OCI-LY1 (cell line): ENCODE measurements at regions not wholly inside any gene's neighbourhood (a gene's known extent, or its start where the extent isn't known, plus 50 kb on each side); places are given as distances from the start of the nearest gene placed in this dataset.

Experiments
- EZH2 ChIP-seq: fragments of 200-600 bp; sonication (generic), shearing (Covaris generic); IDR thresholded peaks from 2 replicates; pipeline ENCODE4 v1.8.0; 2017; ENCODE audit warnings: borderline replicate concordance, mixed run types, mild to moderate bottlenecking, antibody characterized with exemption, low read length, moderate library complexity, mixed read lengths
- TF ChIP-seq, protein P1 (sequence below): fragments of 200-600 bp; sonication (generic), shearing (Covaris generic); IDR thresholded peaks from 2 replicates; pipeline ENCODE4 v1.5.1; 2017; ENCODE audit warnings: mild to moderate bottlenecking, antibody characterized with exemption, low read length, moderate library complexity, mixed read lengths

DNA sequence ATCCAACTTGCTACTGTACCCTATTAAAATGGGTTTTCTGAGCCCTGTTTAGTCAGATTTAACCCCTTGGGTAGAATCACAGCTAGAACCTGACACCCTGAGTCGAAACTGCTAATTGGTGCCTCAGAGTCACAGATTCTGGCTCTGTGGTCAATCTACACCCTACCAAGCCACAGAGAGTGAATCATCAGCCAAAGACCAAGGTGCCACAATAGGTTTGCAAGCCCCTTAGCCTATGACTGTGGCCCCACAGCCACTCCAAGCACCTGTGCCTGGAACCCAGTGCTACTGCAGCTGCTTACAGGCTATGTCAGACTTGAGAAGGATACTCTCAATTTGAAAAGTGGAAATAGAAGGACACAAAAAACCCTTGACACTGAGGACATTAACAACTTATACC, 202.8 kb upstream of the KCND2 start:
- TF ChIP-seq, protein P1, sequence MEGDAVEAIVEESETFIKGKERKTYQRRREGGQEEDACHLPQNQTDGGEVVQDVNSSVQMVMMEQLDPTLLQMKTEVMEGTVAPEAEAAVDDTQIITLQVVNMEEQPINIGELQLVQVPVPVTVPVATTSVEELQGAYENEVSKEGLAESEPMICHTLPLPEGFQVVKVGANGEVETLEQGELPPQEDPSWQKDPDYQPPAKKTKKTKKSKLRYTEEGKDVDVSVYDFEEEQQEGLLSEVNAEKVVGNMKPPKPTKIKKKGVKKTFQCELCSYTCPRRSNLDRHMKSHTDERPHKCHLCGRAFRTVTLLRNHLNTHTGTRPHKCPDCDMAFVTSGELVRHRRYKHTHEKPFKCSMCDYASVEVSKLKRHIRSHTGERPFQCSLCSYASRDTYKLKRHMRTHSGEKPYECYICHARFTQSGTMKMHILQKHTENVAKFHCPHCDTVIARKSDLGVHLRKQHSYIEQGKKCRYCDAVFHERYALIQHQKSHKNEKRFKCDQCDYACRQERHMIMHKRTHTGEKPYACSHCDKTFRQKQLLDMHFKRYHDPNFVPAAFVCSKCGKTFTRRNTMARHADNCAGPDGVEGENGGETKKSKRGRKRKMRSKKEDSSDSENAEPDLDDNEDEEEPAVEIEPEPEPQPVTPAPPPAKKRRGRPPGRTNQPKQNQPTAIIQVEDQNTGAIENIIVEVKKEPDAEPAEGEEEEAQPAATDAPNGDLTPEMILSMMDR = no peak
- TF ChIP-seq EZH2 = no peak
